NT2/D1 (cell line): ENCODE measurements at regions not wholly inside any gene's neighbourhood (a gene's known extent, or its start where the extent isn't known, plus 50 kb on each side); places are given as distances from the start of the nearest gene placed in this dataset.

Experiments used
- DNase-seq: peaks from one replicate; pipeline ENCODE4 v3.0.0-alpha.2; 2011; ENCODE audit warnings: low read depth, low spot score
- H3K27me3 ChIP-seq: 2 replicates; pipeline ENCODE4 v1.6.0; 2011; ENCODE audit warnings: mild to moderate bottlenecking; ENCODE audit not compliant: insufficient read length, insufficient read depth
- H3K36me3 ChIP-seq: 2 replicates; pipeline ENCODE4 v1.6.1; 2011; ENCODE audit warnings: mild to moderate bottlenecking, low read length, mixed read lengths; ENCODE audit not compliant: insufficient read depth, insufficient read length
- H3K4me1 ChIP-seq: 2 replicates; pipeline ENCODE4 v1.5.1; 2011; ENCODE audit not compliant: insufficient read depth, insufficient read length
- H3K4me3 ChIP-seq: 2 replicates; pipeline ENCODE4 v1.5.1; 2011; ENCODE audit warnings: low read depth; ENCODE audit not compliant: insufficient read length
- H3K9ac ChIP-seq: 2 replicates; pipeline ENCODE4 v1.6.0; 2011; ENCODE audit warnings: low read depth; ENCODE audit not compliant: insufficient read length
- H3K9me3 ChIP-seq: 2 replicates; pipeline ENCODE4 v1.5.1; 2011; ENCODE audit warnings: mild to moderate bottlenecking, low read length; ENCODE audit not compliant: insufficient read depth
- SUZ12 ChIP-seq: IDR thresholded peaks from 2 replicates; pipeline ENCODE4 v1.6.1; 2011; ENCODE audit not compliant: insufficient read length, insufficient read depth; ENCODE audit errors: extremely low read depth
- YY1 ChIP-seq: IDR thresholded peaks from 2 replicates; pipeline ENCODE4 v1.6.1; 2011; ENCODE audit not compliant: insufficient read length, insufficient read depth
- ZNF274 ChIP-seq: IDR thresholded peaks from 2 replicates; pipeline ENCODE4 v1.6.1; 2011; ENCODE audit warnings: mild to moderate bottlenecking, low read depth, low read length

GRCh38 chr16:65546353-65546791 lies 424.5 kb upstream of the CDH11 start:
- TF ChIP-seq YY1 (no peak), SUZ12 (no peak), ZNF274 (no peak)

GRCh38 chr16:65545413-65545956 lies 423.6 kb upstream of the CDH11 start:
- Histone ChIP-seq H3K4me1 (no peaks in the 10 kb centered on the region), H3K36me3 (no peaks in the 10 kb centered on the region), H3K9me3 (peaks cover 9% of the 10 kb centered on the region), H3K27me3 (no peaks in the 10 kb centered on the region), H3K9ac (no peak overlapping the region), H3K4me3 (no peak overlapping the region)
- no peak for TF ChIP-seq ZNF274
- no peak for TF ChIP-seq YY1
- TF ChIP-seq SUZ12: no peak
- DNase-seq: no peak

More at GRCh38 chr16:65546353-65546791, 424.5 kb upstream of the CDH11 start:
- DNase-seq: no peak
- no peaks in the 10 kb centered on the region for H3K4me1 ChIP-seq
- H3K9ac ChIP-seq: no peak overlapping the region
- no peaks in the 10 kb centered on the region for H3K36me3 ChIP-seq
- no peak overlapping the region for H3K4me3 ChIP-seq
- H3K9me3 ChIP-seq: peaks cover 18% of the 10 kb centered on the region
- no peaks in the 10 kb centered on the region for H3K27me3 ChIP-seq

- Histone ChIP-seq H3K9ac (no peak overlapping the region), H3K27me3 (no peaks in the 10 kb centered on the region), H3K36me3 (no peaks in the 10 kb centered on the region), H3K9me3 (no peaks in the 10 kb centered on the region), H3K4me1 (no peaks in the 10 kb centered on the region), H3K4me3 (no peak overlapping the region)
- no peak for DNase-seq
- TF ChIP-seq YY1: no peak
- TF ChIP-seq ZNF274: no peak
- no peak for TF ChIP-seq SUZ12
Measured at GRCh38 chr16:65543781-65544740, 422.2 kb upstream of the CDH11 start.

- no peaks in the 10 kb centered on the region for H3K4me1 ChIP-seq
- TF ChIP-seq ZNF274 (no peak), SUZ12 (no peak), YY1 (no peak)
- no peak overlapping the region for H3K4me3 ChIP-seq
Measured at GRCh38 chr16:65541646-65542045, 419.8 kb upstream of the CDH11 start.

GRCh38 chr16:65540901-65541300 lies 419.0 kb upstream of the CDH11 start:
- Histone ChIP-seq H3K9ac (no peak overlapping the region), H3K9me3 (no peaks in the 10 kb centered on the region), H3K36me3 (no peaks in the 10 kb centered on the region), H3K27me3 (no peaks in the 10 kb centered on the region), H3K4me1 (no peaks in the 10 kb centered on the region), H3K4me3 (no peak overlapping the region)
- TF ChIP-seq SUZ12: no peak
- no peak for TF ChIP-seq YY1
- no peak for TF ChIP-seq ZNF274
- no peak for DNase-seq

More at GRCh38 chr16:65541646-65542045, 419.8 kb upstream of the CDH11 start:
- no peak overlapping the region for H3K9ac ChIP-seq
- H3K9me3 ChIP-seq: no peaks in the 10 kb centered on the region
- no peak for DNase-seq
- H3K36me3 ChIP-seq: no peaks in the 10 kb centered on the region
- H3K27me3 ChIP-seq: no peaks in the 10 kb centered on the region

GRCh38 chr16:65538976-65539375 lies 417.1 kb upstream of the CDH11 start:
- no peaks in the 10 kb centered on the region for H3K4me1 ChIP-seq
- H3K27me3 ChIP-seq: no peaks in the 10 kb centered on the region
- no peak overlapping the region for H3K4me3 ChIP-seq
- no peaks in the 10 kb centered on the region for H3K9me3 ChIP-seq
- H3K36me3 ChIP-seq: no peaks in the 10 kb centered on the region
- DNase-seq: no peak
- TF ChIP-seq SUZ12 (no peak), YY1 (no peak), ZNF274 (no peak)
- no peak overlapping the region for H3K9ac ChIP-seq

GRCh38 chr16:65537336-65537735 lies 415.5 kb upstream of the CDH11 start:
- TF ChIP-seq ZNF274: no peak
- no peak for TF ChIP-seq SUZ12
- no peak for TF ChIP-seq YY1
- no peak for DNase-seq
- H3K4me1 ChIP-seq: no peaks in the 10 kb centered on the region
- no peaks in the 10 kb centered on the region for H3K27me3 ChIP-seq
- no peak overlapping the region for H3K9ac ChIP-seq
- H3K4me3 ChIP-seq: no peak overlapping the region
- H3K36me3 ChIP-seq: no peaks in the 10 kb centered on the region
- H3K9me3 ChIP-seq: no peaks in the 10 kb centered on the region
